HL-60 (cell line): ENCODE measurements at regions not wholly inside any gene's neighbourhood (a gene's known extent, or its start where the extent isn't known, plus 50 kb on each side); places are given as distances from the start of the nearest gene placed in this dataset.
A peak's percentile ranks its signal among the peaks of the same experiment; 100 is the strongest.

Experiments used
- DNase-seq, 2 experiments: peaks; one replicate each; pipeline ENCODE4 v3.0.0-alpha.2; 2010 to 2020; ENCODE audit warnings: low read depth in 1 of 2, low spot score in 1 of 2
- H3K27ac ChIP-seq: fragments of 250-450 bp; sonication (Bioruptor Pico); replicated peaks from 2 replicates; pipeline ENCODE4 v1.5.1; 2020; ENCODE audit warnings: mild to moderate bottlenecking, moderate library complexity
- H3K27me3 ChIP-seq: fragments of 250-450 bp; sonication (Bioruptor Pico); 2 replicates; pipeline ENCODE4 v1.5.1; 2021; ENCODE audit warnings: mild to moderate bottlenecking, moderate library complexity; ENCODE audit not compliant: insufficient read depth, poor library complexity, severe bottlenecking
- H3K4me3 ChIP-seq: replicated peaks from 2 replicates; pipeline ENCODE4 v1.5.1; 2011; ENCODE audit warnings: mild to moderate bottlenecking, control low read depth, low read length; ENCODE audit not compliant: insufficient read depth
- GABPA ChIP-seq: IDR thresholded peaks from 2 replicates; pipeline ENCODE4 v1.6.1; 2012; ENCODE audit warnings: low read depth
- POLR2AphosphoS5 ChIP-seq: IDR thresholded peaks from 2 replicates; pipeline ENCODE4 v1.6.1; 2012; ENCODE audit warnings: low read depth
- SPI1 ChIP-seq: IDR thresholded peaks from 2 replicates; pipeline ENCODE4 v1.6.1; 2012; ENCODE audit warnings: low read depth, mild to moderate bottlenecking, borderline replicate concordance
- TF ChIP-seq, protein P1 (sequence below): IDR thresholded peaks from one replicate; pipeline ENCODE4 v1.5.1; 2011; ENCODE audit warnings: low read length, control low read depth, inconsistent platforms; ENCODE audit not compliant: insufficient read depth
- TF ChIP-seq, protein P2 (sequence below): IDR thresholded peaks from 2 replicates; pipeline ENCODE4 v1.6.1; 2012; ENCODE audit warnings: low read depth; ENCODE audit not compliant: insufficient replicate concordance

DNA sequence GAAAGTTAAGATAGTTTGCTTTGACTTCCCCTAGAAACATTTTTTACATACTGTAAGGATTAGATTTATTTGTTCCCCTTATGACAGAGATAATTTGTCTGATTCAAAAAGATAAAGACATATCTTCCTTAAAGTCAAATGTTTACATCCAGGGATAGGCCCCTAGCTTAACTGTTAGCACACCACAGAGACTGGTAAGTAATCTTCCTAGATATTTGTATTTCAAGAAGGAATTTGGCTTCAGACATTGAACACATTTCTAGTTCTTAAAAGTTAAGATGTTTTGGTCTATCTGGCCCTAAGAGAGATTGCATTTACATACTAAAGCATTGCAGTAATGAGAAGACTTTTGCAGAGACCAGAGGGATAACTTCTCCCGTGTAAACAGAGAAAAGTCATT lies 1201.1 kb upstream of the GJE1 start:
- Histone ChIP-seq H3K27me3 (no peaks in the 10 kb centered on the region), H3K27ac (no peak overlapping the region), H3K4me3 (no peak overlapping the region)
- TF ChIP-seq, protein P1, sequence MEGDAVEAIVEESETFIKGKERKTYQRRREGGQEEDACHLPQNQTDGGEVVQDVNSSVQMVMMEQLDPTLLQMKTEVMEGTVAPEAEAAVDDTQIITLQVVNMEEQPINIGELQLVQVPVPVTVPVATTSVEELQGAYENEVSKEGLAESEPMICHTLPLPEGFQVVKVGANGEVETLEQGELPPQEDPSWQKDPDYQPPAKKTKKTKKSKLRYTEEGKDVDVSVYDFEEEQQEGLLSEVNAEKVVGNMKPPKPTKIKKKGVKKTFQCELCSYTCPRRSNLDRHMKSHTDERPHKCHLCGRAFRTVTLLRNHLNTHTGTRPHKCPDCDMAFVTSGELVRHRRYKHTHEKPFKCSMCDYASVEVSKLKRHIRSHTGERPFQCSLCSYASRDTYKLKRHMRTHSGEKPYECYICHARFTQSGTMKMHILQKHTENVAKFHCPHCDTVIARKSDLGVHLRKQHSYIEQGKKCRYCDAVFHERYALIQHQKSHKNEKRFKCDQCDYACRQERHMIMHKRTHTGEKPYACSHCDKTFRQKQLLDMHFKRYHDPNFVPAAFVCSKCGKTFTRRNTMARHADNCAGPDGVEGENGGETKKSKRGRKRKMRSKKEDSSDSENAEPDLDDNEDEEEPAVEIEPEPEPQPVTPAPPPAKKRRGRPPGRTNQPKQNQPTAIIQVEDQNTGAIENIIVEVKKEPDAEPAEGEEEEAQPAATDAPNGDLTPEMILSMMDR, result no peak
- DNase-seq, result no peak

DNA sequence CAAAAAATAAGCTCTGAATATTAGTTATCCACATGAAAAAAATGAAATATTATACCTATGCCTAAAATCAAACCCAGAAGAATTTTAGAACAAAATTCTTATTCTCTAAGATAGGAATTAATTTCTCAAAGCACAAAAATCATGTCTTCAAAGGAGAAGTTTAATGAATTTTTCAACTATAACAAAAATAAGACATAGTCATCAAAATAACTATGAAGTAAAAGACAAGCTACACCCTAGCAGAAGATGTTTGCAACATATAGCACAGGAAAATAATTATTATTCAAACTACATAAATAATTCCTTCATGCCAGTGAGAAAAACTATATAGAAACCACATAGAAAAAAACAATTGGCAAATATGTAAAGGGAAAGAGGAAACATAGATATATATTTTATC lies 1203.6 kb upstream of the GJE1 start:
- Histone ChIP-seq H3K27ac (no peak overlapping the region), H3K4me3 (no peak overlapping the region), H3K27me3 (no peaks in the 10 kb centered on the region)
- TF ChIP-seq POLR2AphosphoS5 (no peak), GABPA (no peak), SPI1 (no peak)
- TF ChIP-seq, protein P1, result no peak
- TF ChIP-seq, protein P2, sequence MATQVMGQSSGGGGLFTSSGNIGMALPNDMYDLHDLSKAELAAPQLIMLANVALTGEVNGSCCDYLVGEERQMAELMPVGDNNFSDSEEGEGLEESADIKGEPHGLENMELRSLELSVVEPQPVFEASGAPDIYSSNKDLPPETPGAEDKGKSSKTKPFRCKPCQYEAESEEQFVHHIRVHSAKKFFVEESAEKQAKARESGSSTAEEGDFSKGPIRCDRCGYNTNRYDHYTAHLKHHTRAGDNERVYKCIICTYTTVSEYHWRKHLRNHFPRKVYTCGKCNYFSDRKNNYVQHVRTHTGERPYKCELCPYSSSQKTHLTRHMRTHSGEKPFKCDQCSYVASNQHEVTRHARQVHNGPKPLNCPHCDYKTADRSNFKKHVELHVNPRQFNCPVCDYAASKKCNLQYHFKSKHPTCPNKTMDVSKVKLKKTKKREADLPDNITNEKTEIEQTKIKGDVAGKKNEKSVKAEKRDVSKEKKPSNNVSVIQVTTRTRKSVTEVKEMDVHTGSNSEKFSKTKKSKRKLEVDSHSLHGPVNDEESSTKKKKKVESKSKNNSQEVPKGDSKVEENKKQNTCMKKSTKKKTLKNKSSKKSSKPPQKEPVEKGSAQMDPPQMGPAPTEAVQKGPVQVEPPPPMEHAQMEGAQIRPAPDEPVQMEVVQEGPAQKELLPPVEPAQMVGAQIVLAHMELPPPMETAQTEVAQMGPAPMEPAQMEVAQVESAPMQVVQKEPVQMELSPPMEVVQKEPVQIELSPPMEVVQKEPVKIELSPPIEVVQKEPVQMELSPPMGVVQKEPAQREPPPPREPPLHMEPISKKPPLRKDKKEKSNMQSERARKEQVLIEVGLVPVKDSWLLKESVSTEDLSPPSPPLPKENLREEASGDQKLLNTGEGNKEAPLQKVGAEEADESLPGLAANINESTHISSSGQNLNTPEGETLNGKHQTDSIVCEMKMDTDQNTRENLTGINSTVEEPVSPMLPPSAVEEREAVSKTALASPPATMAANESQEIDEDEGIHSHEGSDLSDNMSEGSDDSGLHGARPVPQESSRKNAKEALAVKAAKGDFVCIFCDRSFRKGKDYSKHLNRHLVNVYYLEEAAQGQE, result no peak
- no peak for DNase-seq

DNA sequence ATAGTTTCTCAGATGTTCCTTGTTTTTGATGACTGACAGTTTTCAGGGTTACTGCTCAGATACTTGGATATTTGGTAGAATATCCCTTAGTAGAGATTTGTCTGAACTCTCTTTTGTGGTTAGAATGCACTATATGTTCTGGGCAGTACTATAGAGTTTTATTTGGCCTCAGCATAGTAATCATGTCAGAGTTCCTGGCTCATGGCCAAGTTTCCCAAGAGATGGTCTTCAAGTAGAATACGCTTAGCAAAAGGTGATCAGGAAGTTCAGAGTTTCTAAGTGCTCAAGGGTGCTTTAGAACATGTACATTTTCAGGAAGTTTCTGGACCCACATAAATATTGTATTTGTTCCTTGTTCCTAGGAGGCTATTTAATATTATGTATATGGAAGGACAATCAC lies 1209.7 kb upstream of the GJE1 start:
- no peak for TF ChIP-seq GABPA
- TF ChIP-seq, protein P2, result no peak
- TF ChIP-seq, protein P1, result no peak
- no peak for TF ChIP-seq SPI1
- TF ChIP-seq POLR2AphosphoS5, result no peak
- H3K27me3 ChIP-seq, result no peaks in the 10 kb centered on the region
- no peak overlapping the region for H3K4me3 ChIP-seq
- H3K27ac ChIP-seq, result no peak overlapping the region
- no peak for DNase-seq

DNA sequence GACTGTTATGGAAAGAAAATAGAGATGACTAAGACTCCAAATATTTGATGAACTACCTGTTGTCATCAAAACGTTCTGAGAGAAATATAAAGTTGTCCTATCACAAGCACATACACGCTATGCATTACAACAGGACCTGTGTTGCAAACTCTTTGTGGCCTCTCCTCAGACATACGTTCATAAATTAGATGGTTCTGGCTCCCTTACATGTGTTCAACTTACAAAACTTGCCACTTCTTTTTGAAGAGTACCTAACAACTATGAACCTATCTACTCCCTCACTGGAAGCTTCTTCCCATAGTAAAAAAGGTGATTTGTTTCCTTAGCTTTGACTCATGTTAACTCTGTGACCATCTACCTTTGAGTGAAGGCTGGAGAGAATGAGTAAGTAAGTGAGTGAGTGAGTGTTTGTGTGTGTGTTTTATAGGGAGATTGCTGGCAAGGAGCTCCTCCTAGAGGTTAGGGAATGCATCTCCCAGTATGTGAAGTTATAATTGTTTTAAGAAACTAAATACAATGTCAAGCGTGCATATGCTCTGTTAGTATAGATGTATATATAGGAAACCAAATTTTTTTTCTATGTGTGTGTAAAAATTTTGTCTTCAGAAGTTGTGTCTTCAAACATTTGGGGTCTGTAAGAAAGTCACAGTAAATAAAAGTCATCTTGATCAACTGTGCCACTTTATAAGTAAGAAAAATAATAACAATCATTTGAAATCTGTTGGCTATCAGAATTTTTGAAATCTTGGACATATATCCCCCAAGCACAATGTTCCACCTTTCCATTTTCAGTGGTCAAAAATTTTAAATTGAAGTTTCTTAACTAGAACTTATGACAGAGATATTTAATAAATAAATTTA lies 1211.1 kb upstream of the GJE1 start:
- DNase-seq, result peak; percentile 13 to 56
- TF ChIP-seq, protein P2, result no peak
- TF ChIP-seq, protein P1, result peak; percentile 68
- Histone ChIP-seq H3K27me3 (no peaks in the 10 kb centered on the region), H3K27ac (no peak overlapping the region), H3K4me3 (no peak overlapping the region)
